ENCODE measurements at regions not wholly inside any gene's neighbourhood (a gene's known extent, or its start where the extent isn't known, plus 50 kb on each side); places are given as distances from the start of the nearest gene placed in this dataset.

DNA sequence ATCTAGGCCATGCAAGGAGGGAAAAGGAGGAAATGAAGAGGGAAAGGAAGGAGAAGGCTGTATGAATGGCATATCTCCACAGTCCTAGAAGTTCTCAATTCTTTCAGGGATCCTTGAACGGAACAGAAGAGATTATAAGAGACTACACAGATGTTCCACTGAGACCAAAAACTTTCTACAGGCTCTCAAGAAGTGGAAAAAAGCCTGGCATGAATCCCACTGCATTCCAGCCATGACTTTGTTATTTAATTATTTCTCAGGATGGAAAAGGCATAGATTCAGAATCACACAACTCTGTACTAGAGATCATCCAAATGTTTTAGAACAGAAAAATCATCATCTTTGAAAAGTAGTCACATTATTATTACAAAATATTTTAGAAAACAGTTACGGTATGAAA lies 131.7 kb upstream of the CDH20 start:
- Histone ChIP-seq H3K9me3 (ENCODE audit: severe bottlenecking) (no peaks in the 10 kb centered on the region), H3K4me1 (ENCODE audit: insufficient read depth, poor library complexity, severe bottlenecking) (no peaks in the 10 kb centered on the region), H3K36me3 (ENCODE audit: low read depth) (no peaks in the 10 kb centered on the region), H3K4me3 (ENCODE audit: severe bottlenecking) (no peak overlapping the region), H3K27me3 (ENCODE audit: insufficient read depth, poor library complexity, severe bottlenecking) (no peaks in the 10 kb centered on the region), H3K27ac (ENCODE audit: poor library complexity, severe bottlenecking) (no peak overlapping the region)
- DNase-seq (ENCODE audit: low spot score) (no peak), ATAC-seq (ENCODE audit: low read depth) (no peak)
- TF ChIP-seq, protein P1, sequence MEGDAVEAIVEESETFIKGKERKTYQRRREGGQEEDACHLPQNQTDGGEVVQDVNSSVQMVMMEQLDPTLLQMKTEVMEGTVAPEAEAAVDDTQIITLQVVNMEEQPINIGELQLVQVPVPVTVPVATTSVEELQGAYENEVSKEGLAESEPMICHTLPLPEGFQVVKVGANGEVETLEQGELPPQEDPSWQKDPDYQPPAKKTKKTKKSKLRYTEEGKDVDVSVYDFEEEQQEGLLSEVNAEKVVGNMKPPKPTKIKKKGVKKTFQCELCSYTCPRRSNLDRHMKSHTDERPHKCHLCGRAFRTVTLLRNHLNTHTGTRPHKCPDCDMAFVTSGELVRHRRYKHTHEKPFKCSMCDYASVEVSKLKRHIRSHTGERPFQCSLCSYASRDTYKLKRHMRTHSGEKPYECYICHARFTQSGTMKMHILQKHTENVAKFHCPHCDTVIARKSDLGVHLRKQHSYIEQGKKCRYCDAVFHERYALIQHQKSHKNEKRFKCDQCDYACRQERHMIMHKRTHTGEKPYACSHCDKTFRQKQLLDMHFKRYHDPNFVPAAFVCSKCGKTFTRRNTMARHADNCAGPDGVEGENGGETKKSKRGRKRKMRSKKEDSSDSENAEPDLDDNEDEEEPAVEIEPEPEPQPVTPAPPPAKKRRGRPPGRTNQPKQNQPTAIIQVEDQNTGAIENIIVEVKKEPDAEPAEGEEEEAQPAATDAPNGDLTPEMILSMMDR (IDR thresholded peaks at IDR 0.05; ENCODE audit: poor library complexity, severe bottlenecking) = no peak

DNA sequence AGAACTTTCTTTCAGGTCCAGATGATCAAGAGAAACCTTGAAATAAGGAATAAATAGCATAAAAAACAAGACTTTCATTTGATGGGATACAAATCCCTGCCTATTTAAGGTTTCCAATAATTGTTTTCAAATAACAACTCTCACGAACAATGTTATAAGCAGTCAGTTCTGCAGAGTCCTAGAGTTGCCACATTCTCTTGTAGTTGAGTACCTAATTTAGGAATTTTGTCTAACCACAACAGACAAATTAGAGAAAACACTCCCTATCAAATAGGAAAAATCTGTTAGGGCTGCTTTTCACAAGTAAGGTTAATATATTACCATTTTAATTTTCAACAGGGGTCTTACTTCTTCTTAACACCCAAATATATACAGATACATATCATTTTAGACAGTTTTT lies 130.1 kb upstream of the CDH20 start:
- no peaks in the 10 kb centered on the region for H3K27me3 ChIP-seq (ENCODE audit: insufficient read depth, poor library complexity, severe bottlenecking)
- no peaks in the 10 kb centered on the region for H3K9me3 ChIP-seq (ENCODE audit: severe bottlenecking)
- H3K4me1 ChIP-seq (ENCODE audit: insufficient read depth, poor library complexity, severe bottlenecking) = no peaks in the 10 kb centered on the region
- no peak overlapping the region for H3K4me3 ChIP-seq (ENCODE audit: severe bottlenecking)
- TF ChIP-seq, protein P1 (IDR thresholded peaks at IDR 0.05; ENCODE audit: poor library complexity, severe bottlenecking) = no peak
- H3K36me3 ChIP-seq (ENCODE audit: low read depth) = no peaks in the 10 kb centered on the region
- ATAC-seq (ENCODE audit: low read depth) (no peak), DNase-seq (ENCODE audit: low spot score) (no peak)
- no peak overlapping the region for H3K27ac ChIP-seq (ENCODE audit: poor library complexity, severe bottlenecking)

- ATAC-seq (ENCODE audit: low read depth) (no peak), DNase-seq (ENCODE audit: low spot score) (no peak)
- TF ChIP-seq, protein P1 (IDR thresholded peaks at IDR 0.05; ENCODE audit: poor library complexity, severe bottlenecking) = no peak
- Histone ChIP-seq H3K9me3 (ENCODE audit: severe bottlenecking) (no peaks in the 10 kb centered on the region), H3K27ac (ENCODE audit: poor library complexity, severe bottlenecking) (no peak overlapping the region), H3K36me3 (ENCODE audit: low read depth) (no peaks in the 10 kb centered on the region), H3K4me1 (ENCODE audit: insufficient read depth, poor library complexity, severe bottlenecking) (no peaks in the 10 kb centered on the region), H3K27me3 (ENCODE audit: insufficient read depth, poor library complexity, severe bottlenecking) (no peaks in the 10 kb centered on the region), H3K4me3 (ENCODE audit: severe bottlenecking) (no peak overlapping the region)
Measured at GRCh38 chr18:61209801-61210200, 123.4 kb upstream of the CDH20 start.

GRCh38 chr18:61216051-61216450 lies 117.2 kb upstream of the CDH20 start:
- H3K4me1 ChIP-seq (ENCODE audit: insufficient read depth, poor library complexity, severe bottlenecking) = no peaks in the 10 kb centered on the region
- H3K4me3 ChIP-seq (ENCODE audit: severe bottlenecking) = no peak overlapping the region
- no peaks in the 10 kb centered on the region for H3K27me3 ChIP-seq (ENCODE audit: insufficient read depth, poor library complexity, severe bottlenecking)
- H3K36me3 ChIP-seq (ENCODE audit: low read depth) = no peaks in the 10 kb centered on the region
- ATAC-seq (ENCODE audit: low read depth) (no peak), DNase-seq (ENCODE audit: low spot score) (no peak)
- H3K27ac ChIP-seq (ENCODE audit: poor library complexity, severe bottlenecking) = no peak overlapping the region
- TF ChIP-seq, protein P1 (IDR thresholded peaks at IDR 0.05; ENCODE audit: poor library complexity, severe bottlenecking) = no peak
- H3K9me3 ChIP-seq (ENCODE audit: severe bottlenecking) = no peaks in the 10 kb centered on the region

DNA sequence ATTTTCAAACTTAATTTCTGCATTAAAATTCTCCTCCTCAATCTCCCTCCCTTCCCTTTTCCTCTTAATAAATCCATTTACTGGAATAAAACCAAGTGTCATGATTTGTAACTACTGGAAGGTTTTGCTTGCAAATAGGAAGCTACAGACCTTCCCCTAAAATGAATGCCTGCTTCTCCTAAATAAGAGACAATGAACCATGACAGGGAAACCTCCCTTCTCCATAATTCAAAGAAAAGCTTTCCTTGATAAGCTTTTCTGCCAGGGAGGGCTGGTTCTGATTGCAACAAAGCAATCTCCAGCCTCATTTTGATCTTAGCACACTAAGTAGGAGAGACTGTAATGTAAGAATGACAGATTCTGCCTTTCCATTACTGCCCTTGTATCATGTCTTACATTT lies 111.0 kb upstream of the CDH20 start:
- DNase-seq (ENCODE audit: low spot score) (no peak), ATAC-seq (ENCODE audit: low read depth) (no peak)
- Histone ChIP-seq H3K36me3 (ENCODE audit: low read depth) (no peaks in the 10 kb centered on the region), H3K27ac (ENCODE audit: poor library complexity, severe bottlenecking) (no peak overlapping the region), H3K4me3 (ENCODE audit: severe bottlenecking) (no peak overlapping the region), H3K9me3 (ENCODE audit: severe bottlenecking) (no peaks in the 10 kb centered on the region), H3K27me3 (ENCODE audit: insufficient read depth, poor library complexity, severe bottlenecking) (no peaks in the 10 kb centered on the region), H3K4me1 (ENCODE audit: insufficient read depth, poor library complexity, severe bottlenecking) (no peaks in the 10 kb centered on the region)
- TF ChIP-seq, protein P1 (IDR thresholded peaks at IDR 0.05; ENCODE audit: poor library complexity, severe bottlenecking) = no peak
